HepG2 (cell line): ENCODE measurements at regions not wholly inside any gene's neighbourhood (a gene's known extent, or its start where the extent isn't known, plus 50 kb on each side); places are given as distances from the start of the nearest gene placed in this dataset.

Experiments
- ATAC-seq: fragments of 200-7000 bp; cut with Tn5 transposase; 3 replicates; pipeline ENCODE4 v1.9.1; 2020; ENCODE audit warnings: mild to moderate bottlenecking, moderate library complexity
- BruUV-seq: library from RNA; stranded (reverse); fragments of 400-500 nt; replicated peaks from 2 replicates; lab custom pipeline; 2021; lab: Mats Ljungman, UMichigan
- CTCF ChIA-PET: fragments of 300-600 bp; formaldehyde crosslinking; extraction: SDS; loops from one replicate; lab custom pipeline; 2021; ENCODE audit warnings: low total read pairs, inconsistent platforms, low intra/inter-chr PET ratio; lab: Yijun Ruan, JAX
- POLR2A ChIA-PET: fragments of 350-600 bp; sonication (Branson Sonifier 250); formaldehyde crosslinking; loops from one replicate; lab custom pipeline; 2020; ENCODE audit warnings: antibody characterized with exemption, inconsistent platforms; lab: Yijun Ruan, JAX
- DNase-seq: peaks from one replicate; pipeline ENCODE4 v3.0.0-alpha.2; 2015; ENCODE audit warnings: low spot score
- FAIRE-seq: peaks from 3 replicates; lab custom pipeline; 2011; peaks lifted over from hg19 to GRCh38; lab: Jason Lieb, UNC
- H2AFZ ChIP-seq: one replicate; pipeline ENCODE4 v1.6.1; 2011; ENCODE audit warnings: low read length, inconsistent platforms
- H3K27ac ChIP-seq: fragments of 300-600 bp; 3 replicates; pipeline ENCODE4 v1.8.0; 2011; ENCODE audit warnings: mixed run types, mild to moderate bottlenecking, mixed read lengths, low read length, inconsistent platforms; ENCODE audit not compliant: insufficient read depth; ENCODE audit errors: extremely low read length
- H3K27me3 ChIP-seq, 2 experiments: fragments of 200-600 bp in 1 of 2; 2 replicates in 1 of 2; 3 replicates in 1 of 2; pipeline versions ENCODE4 v1.6.0 to v1.8.0; 2011; ENCODE audit warnings: low read length in 2 of 2, mild to moderate bottlenecking in 2 of 2, moderate library complexity in 2 of 2, inconsistent platforms in 1 of 2; ENCODE audit not compliant: insufficient read depth in 2 of 2, control insufficient read depth in 1 of 2
- H3K36me3 ChIP-seq, 2 experiments: fragments of 200-600 bp in 1 of 2; replicated peaks in 1 of 2; 2 replicates in 1 of 2; 3 replicates in 1 of 2; pipeline versions ENCODE4 v1.5.1 to v1.8.0; 2011; ENCODE audit warnings: low read length in 2 of 2, inconsistent platforms in 1 of 2; ENCODE audit not compliant: insufficient read depth in 2 of 2, control insufficient read depth in 1 of 2
- H3K4me1 ChIP-seq: 2 replicates; pipeline ENCODE4 v1.5.1; 2012; ENCODE audit warnings: low read length, inconsistent platforms; ENCODE audit not compliant: insufficient read depth
- H3K4me2 ChIP-seq: 2 replicates; pipeline ENCODE4 v1.6.0; 2011; ENCODE audit warnings: low read depth, low read length, inconsistent platforms
- H3K4me3 ChIP-seq, 3 experiments: fragments of 200-600 bp in 1 of 3; sonication (generic), shearing (Covaris generic) in 1 of 3; replicated peaks in 1 of 3; 2 replicates each; pipeline ENCODE4 v1.5.1; 2011 to 2016; ENCODE audit warnings: low read length in 3 of 3, inconsistent platforms in 2 of 3, low read depth in 2 of 3, mild to moderate bottlenecking in 2 of 3, control low read depth in 1 of 3, mixed read lengths in 1 of 3; ENCODE audit not compliant: insufficient read depth in 1 of 3
- H3K79me2 ChIP-seq: one replicate; pipeline ENCODE4 v1.6.1; 2011; ENCODE audit warnings: low read length, inconsistent platforms; ENCODE audit not compliant: insufficient read depth
- H3K9ac ChIP-seq: 2 replicates; pipeline ENCODE4 v1.6.0; 2011; ENCODE audit warnings: mild to moderate bottlenecking, low read depth, low read length, inconsistent platforms; ENCODE audit not compliant: insufficient read depth
- H3K9me3 ChIP-seq: 2 replicates; pipeline ENCODE4 v1.5.1; 2012; ENCODE audit warnings: mild to moderate bottlenecking, low read length
- H4K20me1 ChIP-seq: 2 replicates; pipeline ENCODE4 v1.6.0; 2011; ENCODE audit warnings: inconsistent platforms, mild to moderate bottlenecking, low read length, moderate library complexity; ENCODE audit not compliant: insufficient read depth
- DR1 ChIP-seq: sonication (generic); formaldehyde crosslinking; IDR thresholded peaks from 2 replicates; pipeline ENCODE4 v1.8.0; 2021; ENCODE audit warnings: mild to moderate bottlenecking, missing genetic modification reagents, inconsistent platforms
- ERF ChIP-seq: IDR thresholded peaks from 2 replicates; pipeline ENCODE4 v1.6.1; 2018; ENCODE audit warnings: missing biosample characterization, missing genetic modification reagents
- MZF1 ChIP-seq: sonication (generic); formaldehyde crosslinking; IDR thresholded peaks from 2 replicates; pipeline ENCODE4 v1.8.1; 2023; ENCODE audit warnings: mild to moderate bottlenecking, missing genetic modification reagents, borderline replicate concordance
- NFE2L2 ChIP-seq: fragments of 150-350 bp; IDR thresholded peaks from 2 replicates; pipeline ENCODE4 v1.6.1; 2014; ENCODE audit warnings: low read length
- NKX3-1 ChIP-seq: sonication (generic); formaldehyde crosslinking; IDR thresholded peaks from 2 replicates; pipeline ENCODE4 v1.5.0; 2020; ENCODE audit warnings: missing genetic modification reagents
- PTBP1 ChIP-seq: fragments of 200-400 bp; formaldehyde crosslinking; IDR thresholded peaks from 2 replicates; pipeline ENCODE4 v1.6.1; 2018; ENCODE audit warnings: low read length, low read depth; ENCODE audit not compliant: poor library complexity, severe bottlenecking
- SALL2 ChIP-seq: sonication (generic); formaldehyde crosslinking; IDR thresholded peaks from 2 replicates; pipeline ENCODE4 v1.8.1; 2023; ENCODE audit warnings: mild to moderate bottlenecking, missing genetic modification reagents, inconsistent platforms
- SP2 ChIP-seq: sonication (generic); formaldehyde crosslinking; IDR thresholded peaks from 2 replicates; pipeline ENCODE4 v1.5.1; 2020; ENCODE audit warnings: mild to moderate bottlenecking, missing genetic modification reagents
- SRY ChIP-seq: sonication (generic); formaldehyde crosslinking; IDR thresholded peaks from 2 replicates; pipeline ENCODE4 v1.8.0; 2022; ENCODE audit warnings: mild to moderate bottlenecking, missing genetic modification reagents
- ZC3H13 ChIP-seq: sonication (generic); formaldehyde crosslinking; IDR thresholded peaks from 2 replicates; pipeline ENCODE4 v1.8.1; 2023; ENCODE audit warnings: mild to moderate bottlenecking, missing genetic modification reagents, moderate library complexity
- ZNF205 ChIP-seq: IDR thresholded peaks from 2 replicates; pipeline ENCODE4 v1.6.1; 2018; ENCODE audit warnings: missing biosample characterization, missing genetic modification reagents
- ZNF547 ChIP-seq: sonication (generic); formaldehyde crosslinking; IDR thresholded peaks from 2 replicates; pipeline ENCODE4 v1.5.1; 2020; ENCODE audit warnings: mild to moderate bottlenecking, missing genetic modification reagents
- ZNF891 ChIP-seq: sonication (generic); formaldehyde crosslinking; IDR thresholded peaks from 2 replicates; pipeline ENCODE4 v1.5.0; 2020; ENCODE audit warnings: mild to moderate bottlenecking, missing genetic modification reagents
- whole genome bisulfite sequencing: methylation state at CpG from one replicate; pipeline ENCODE4 v1.1.6; 2017; ENCODE audit warnings: low lambda C conversion rate; 5-methylcytosine and 5-hydroxymethylcytosine counted together
- in situ Hi-C: cut with HindIII; loops from 2 replicates; pipeline ENCODE4 v1.10.0; 2017; ENCODE audit warnings: low pct_unique_long_range_greater_than_20kb; ENCODE audit not compliant: extremely low pct_ligation_motif_present
- intact Hi-C: fragments of 100-400 bp; cut with micrococcal nuclease; formaldehyde crosslinking; loops from one replicate; pipeline ENCODE4 v1.10.0; 2022; ENCODE audit not compliant: unreplicated experiment
- TF ChIP-seq, protein P1 (sequence below): sonication (generic); formaldehyde crosslinking; IDR thresholded peaks from 2 replicates; pipeline ENCODE4 v1.4.0; 2020; ENCODE audit warnings: mild to moderate bottlenecking, missing genetic modification reagents
- TF ChIP-seq, protein P2 (sequence below): sonication (generic); formaldehyde crosslinking; IDR thresholded peaks from 2 replicates; pipeline ENCODE4 v1.5.0; 2020; ENCODE audit warnings: mild to moderate bottlenecking, missing genetic modification reagents, borderline replicate concordance
- TF ChIP-seq, protein P3 (sequence below): sonication (generic); formaldehyde crosslinking; IDR thresholded peaks from 2 replicates; pipeline ENCODE4 v1.4.0; 2020; ENCODE audit warnings: mild to moderate bottlenecking, missing genetic modification reagents

DNA sequence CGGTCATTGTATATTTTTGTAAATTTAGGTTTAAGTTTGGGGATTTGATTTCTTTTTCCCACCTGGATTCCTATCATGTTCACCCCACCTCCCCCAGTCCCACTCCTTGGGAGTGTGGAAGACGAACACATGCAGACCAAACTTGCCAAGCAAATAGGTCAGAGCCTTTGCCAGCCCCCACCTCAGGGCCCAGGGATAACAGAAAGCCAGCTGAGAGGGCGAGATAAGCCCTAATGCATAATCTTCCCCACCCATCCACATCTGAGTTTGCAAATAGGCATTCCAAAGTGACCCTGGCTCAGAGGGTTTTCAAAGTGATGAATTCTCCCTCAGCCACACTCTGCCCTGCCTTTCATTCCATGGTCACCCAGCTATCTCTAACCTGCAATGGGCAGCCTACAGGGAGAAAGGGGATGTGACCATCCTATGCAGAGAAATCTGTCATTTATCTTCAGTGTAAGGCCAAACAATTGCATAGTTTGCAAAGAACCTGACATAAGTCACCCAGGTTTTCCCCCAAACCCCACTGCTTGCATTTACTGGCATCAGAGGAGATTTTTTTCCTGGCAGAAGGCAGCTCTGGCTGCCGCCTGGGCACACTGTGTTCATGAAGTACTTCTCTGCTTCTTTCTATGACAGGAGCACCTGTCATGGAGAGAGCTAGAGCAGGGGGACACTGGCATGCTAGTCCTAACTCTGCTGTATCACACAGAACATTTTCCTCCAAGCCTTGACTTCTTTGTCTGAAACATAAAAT is 69.0 kb upstream of the NFIA start (continued):
- TF ChIP-seq MZF1 (CRISPR knock-in tag) (no peak), SRY (CRISPR knock-in tag) (no peak), DR1 (CRISPR knock-in tag) (no peak), ZNF891 (no peak), NFE2L2 (no peak), ERF (CRISPR knock-in tag) (no peak)
- TF ChIP-seq, protein P1, sequence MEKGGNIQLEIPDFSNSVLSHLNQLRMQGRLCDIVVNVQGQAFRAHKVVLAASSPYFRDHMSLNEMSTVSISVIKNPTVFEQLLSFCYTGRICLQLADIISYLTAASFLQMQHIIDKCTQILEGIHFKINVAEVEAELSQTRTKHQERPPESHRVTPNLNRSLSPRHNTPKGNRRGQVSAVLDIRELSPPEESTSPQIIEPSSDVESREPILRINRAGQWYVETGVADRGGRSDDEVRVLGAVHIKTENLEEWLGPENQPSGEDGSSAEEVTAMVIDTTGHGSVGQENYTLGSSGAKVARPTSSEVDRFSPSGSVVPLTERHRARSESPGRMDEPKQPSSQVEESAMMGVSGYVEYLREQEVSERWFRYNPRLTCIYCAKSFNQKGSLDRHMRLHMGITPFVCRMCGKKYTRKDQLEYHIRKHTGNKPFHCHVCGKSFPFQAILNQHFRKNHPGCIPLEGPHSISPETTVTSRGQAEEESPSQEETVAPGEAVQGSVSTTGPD (CRISPR knock-in tag) = no peak
- TF ChIP-seq, all 625 proteins: peak for 0

DNA sequence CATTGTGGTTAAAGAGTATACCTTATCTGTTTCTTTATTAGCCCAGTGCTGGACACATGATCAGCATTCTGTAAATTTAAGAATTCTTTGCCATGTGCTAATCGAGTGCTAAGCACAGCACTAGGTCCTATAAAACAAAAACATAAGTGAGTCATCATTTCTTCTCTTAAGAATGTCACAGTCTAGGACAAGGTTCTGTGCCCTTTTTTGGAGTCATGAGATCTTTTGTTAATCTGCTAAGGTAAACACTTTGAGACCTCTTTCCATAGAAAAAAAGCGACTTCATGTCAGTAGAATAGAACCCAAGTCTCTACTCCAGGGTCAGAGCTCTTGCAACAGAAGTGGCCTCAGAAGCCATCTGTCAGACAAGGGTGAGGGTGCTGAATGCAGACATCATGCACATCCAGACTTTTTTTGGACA is 70.0 kb upstream of the NFIA start:
- H3K4me1 ChIP-seq = no peaks in the 10 kb centered on the region
- no peak for ATAC-seq
- TF ChIP-seq ZNF547 (CRISPR knock-in tag) (no peak), SALL2 (CRISPR knock-in tag) (no peak), NKX3-1 (CRISPR knock-in tag) (no peak), SP2 (CRISPR knock-in tag) (no peak), ZNF205 (no peak), ZC3H13 (CRISPR knock-in tag) (no peak), PTBP1 (no peak)
- TF ChIP-seq, protein P2, sequence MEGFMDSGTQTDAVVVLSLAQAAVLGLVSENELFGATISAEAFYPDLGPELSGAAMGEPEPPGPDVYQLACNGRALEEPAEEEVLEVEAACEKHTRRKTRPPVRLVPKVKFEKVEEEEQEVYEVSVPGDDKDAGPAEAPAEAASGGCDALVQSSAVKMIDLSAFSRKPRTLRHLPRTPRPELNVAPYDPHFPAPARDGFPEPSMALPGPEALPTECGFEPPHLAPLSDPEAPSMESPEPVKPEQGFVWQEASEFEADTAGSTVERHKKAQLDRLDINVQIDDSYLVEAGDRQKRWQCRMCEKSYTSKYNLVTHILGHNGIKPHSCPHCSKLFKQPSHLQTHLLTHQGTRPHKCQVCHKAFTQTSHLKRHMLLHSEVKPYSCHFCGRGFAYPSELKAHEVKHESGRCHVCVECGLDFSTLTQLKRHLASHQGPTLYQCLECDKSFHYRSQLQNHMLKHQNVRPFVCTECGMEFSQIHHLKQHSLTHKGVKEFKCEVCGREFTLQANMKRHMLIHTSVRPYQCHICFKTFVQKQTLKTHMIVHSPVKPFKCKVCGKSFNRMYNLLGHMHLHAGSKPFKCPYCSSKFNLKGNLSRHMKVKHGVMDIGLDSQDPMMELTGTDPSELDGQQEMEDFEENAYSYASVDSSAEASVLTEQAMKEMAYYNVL (CRISPR knock-in tag) = no peak
- TF ChIP-seq, protein P3, sequence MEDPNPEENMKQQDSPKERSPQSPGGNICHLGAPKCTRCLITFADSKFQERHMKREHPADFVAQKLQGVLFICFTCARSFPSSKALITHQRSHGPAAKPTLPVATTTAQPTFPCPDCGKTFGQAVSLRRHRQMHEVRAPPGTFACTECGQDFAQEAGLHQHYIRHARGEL (CRISPR knock-in tag) = no peak
- H3K27ac ChIP-seq = no peak overlapping the region
- no peak overlapping the region for H3K4me2 ChIP-seq
- DNase-seq = no peak
- intact Hi-C loops (no loop called here), in situ Hi-C loops (no loop called here)
- peaks cover 1 to 14% of the 10 kb centered on the region in 2 experiments; a peak in 3 of 5 replicates for H3K27me3 ChIP-seq
- BruUV-seq = no TSS peak
- no peak overlapping the region for H2AFZ ChIP-seq
- WGBS = 11% methylated on average over 2 of the region's 2 CpGs
- H3K79me2 ChIP-seq = no peaks in the 10 kb centered on the region
- CTCF ChIA-PET = no interaction called here
- H3K36me3 ChIP-seq = no peaks in the 10 kb centered on the region
- POLR2A ChIA-PET = no interaction called here
- FAIRE-seq = no peak
- no peaks in the 10 kb centered on the region for H4K20me1 ChIP-seq
- no peaks in the 10 kb centered on the region for H3K9me3 ChIP-seq
- H3K4me3 ChIP-seq = no peak overlapping the region
- H3K9ac ChIP-seq = no peak overlapping the region
